H1 (cell line): ENCODE measurements at regions not wholly inside any gene's neighbourhood (a gene's known extent, or its start where the extent isn't known, plus 50 kb on each side); places are given as distances from the start of the nearest gene placed in this dataset.

Experiments
- ATF2 ChIP-seq: IDR thresholded peaks from 2 replicates; pipeline ENCODE4 v1.6.1; 2012; ENCODE audit warnings: low read length, inconsistent platforms
- CTCF ChIP-seq, 3 experiments: IDR thresholded peaks; 1 replicate in 2 of 3; 2 replicates in 1 of 3; pipeline versions ENCODE4 v1.5.1 to v1.6.1; 2011; ENCODE audit warnings: low read length in 3 of 3, mild to moderate bottlenecking in 3 of 3, inconsistent platforms in 2 of 3, low read depth in 1 of 3, moderate library complexity in 1 of 3; ENCODE audit not compliant: insufficient read depth in 1 of 3; ENCODE audit errors: control extremely low read depth in 1 of 3
- EZH2 ChIP-seq: fragments of 200-600 bp; sonication (generic); IDR thresholded peaks from 2 replicates; pipeline ENCODE4 v1.7.1; 2012; ENCODE audit warnings: low read depth, mild to moderate bottlenecking, moderate library complexity, low read length, inconsistent platforms; ENCODE audit not compliant: severe bottlenecking
- NANOG ChIP-seq: IDR thresholded peaks from 2 replicates; pipeline ENCODE4 v1.6.1; 2011; ENCODE audit warnings: low read length, low read depth, mild to moderate bottlenecking, inconsistent platforms; ENCODE audit not compliant: insufficient read depth, poor library complexity, severe bottlenecking
- PHF8 ChIP-seq: fragments of 200-600 bp; sonication (generic); conservative IDR thresholded peaks from 2 replicates; pipeline ENCODE4 v1.7.1; 2012; ENCODE audit warnings: low read depth, mild to moderate bottlenecking, inconsistent platforms, low read length, moderate library complexity
- RAD21 ChIP-seq, 2 experiments: IDR thresholded peaks in 1 of 2; conservative IDR thresholded peaks in 1 of 2; 2 replicates each; pipeline ENCODE4 v1.6.1; 2011; ENCODE audit warnings: low read depth in 2 of 2, low read length in 2 of 2, improper control_type of control experiment in 1 of 2, inconsistent platforms in 1 of 2, mild to moderate bottlenecking in 1 of 2, moderate library complexity in 1 of 2
- SRF ChIP-seq: IDR thresholded peaks from 2 replicates; pipeline ENCODE4 v1.6.1; 2011; ENCODE audit warnings: mild to moderate bottlenecking, low read depth, low read length, moderate library complexity
- SUZ12 ChIP-seq: fragments of 200-600 bp; sonication (generic); IDR thresholded peaks from 2 replicates; pipeline ENCODE4 v1.6.1; 2012; ENCODE audit warnings: mild to moderate bottlenecking, inconsistent platforms, low read length, moderate library complexity, mixed read lengths
- TCF12 ChIP-seq: IDR thresholded peaks from 2 replicates; pipeline ENCODE4 v1.6.1; 2011; ENCODE audit warnings: low read depth, mild to moderate bottlenecking, low read length

- no peak for TF ChIP-seq SUZ12
- TF ChIP-seq CTCF (IDR thresholded peaks at IDR 0.05; ENCODE audit: control extremely low read depth in 1 of 3, insufficient read depth in 1 of 3, low read depth in 1 of 3, low read length in 3 of 3) = no peak
- no peak for TF ChIP-seq EZH2
- TF ChIP-seq SRF = no peak
- TF ChIP-seq RAD21 (IDR thresholded peaks at IDR 0.05 in 1 of 2, conservative IDR thresholded peaks at IDR 0.05 in 1 of 2; ENCODE audit: low read depth in 2 of 2, low read length in 2 of 2) = no peak
- no peak for TF ChIP-seq PHF8
- no peak for TF ChIP-seq ATF2
- no peak for TF ChIP-seq NANOG
- no peak for TF ChIP-seq TCF12
Measured at GRCh38 chr4:138088449-138089208, 153.5 kb downstream of the SLC7A11 start (continued).
